GM21367 (cell line): ENCODE measurements at regions not wholly inside any gene's neighbourhood (a gene's known extent, or its start where the extent isn't known, plus 50 kb on each side); places are given as distances from the start of the nearest gene placed in this dataset.

Experiments
- ATAC-seq: cut with Tn5 transposase; IDR thresholded peaks from one replicate; pipeline ENCODE4 v1.9.1; 2021; ENCODE audit not compliant: unreplicated experiment

- no peak for ATAC-seq
Observed at GRCh38 chr5:2253040-2253975, 370.6 kb upstream of the IRX4 start.

- ATAC-seq, result no peak
Observed at GRCh38 chr5:2251751-2252150, 369.0 kb upstream of the IRX4 start.

GRCh38 chr5:2251298-2251697, 368.6 kb upstream of the IRX4 start:
- no peak for ATAC-seq

- ATAC-seq, result no peak
Observed at GRCh38 chr5:2250365-2250950, 367.7 kb upstream of the IRX4 start.

GRCh38 chr5:2249442-2249841, 366.7 kb upstream of the IRX4 start:
- no peak for ATAC-seq

GRCh38 chr5:2249026-2249425, 366.3 kb upstream of the IRX4 start:
- ATAC-seq, result no peak

GRCh38 chr5:2242539-2242938, 359.8 kb upstream of the IRX4 start:
- no peak for ATAC-seq

- no peak for ATAC-seq
Observed at GRCh38 chr5:2241842-2242241, 359.1 kb upstream of the IRX4 start.

GRCh38 chr5:2240118-2240904, 357.6 kb upstream of the IRX4 start:
- ATAC-seq, result no peak

- no peak for ATAC-seq
Observed at GRCh38 chr5:2239201-2239910, 356.6 kb upstream of the IRX4 start.

- no peak for ATAC-seq
Observed at GRCh38 chr5:2238732-2239131, 356.0 kb upstream of the IRX4 start.

- no peak for ATAC-seq
Observed at GRCh38 chr5:2227433-2227832, 344.7 kb upstream of the IRX4 start.

- no peak for ATAC-seq
Observed at GRCh38 chr5:2224689-2225088, 342.0 kb upstream of the IRX4 start.

- ATAC-seq, result no peak
Observed at GRCh38 chr5:2223303-2223702, 340.6 kb upstream of the IRX4 start.

- ATAC-seq, result no peak
Observed at GRCh38 chr5:2222246-2222992, 339.7 kb upstream of the IRX4 start.

- ATAC-seq, result no peak
Observed at GRCh38 chr5:2221450-2221849, 338.7 kb upstream of the IRX4 start.

GRCh38 chr5:2220741-2221140, 338.0 kb upstream of the IRX4 start:
- ATAC-seq, result no peak

- no peak for ATAC-seq
Observed at GRCh38 chr5:2219149-2219776, 336.5 kb upstream of the IRX4 start.

- ATAC-seq, result no peak
Observed at GRCh38 chr5:2217219-2217618, 334.5 kb upstream of the IRX4 start.
